ENCODE measurements at regions not wholly inside any gene's neighbourhood (a gene's known extent, or its start where the extent isn't known, plus 50 kb on each side); places are given as distances from the start of the nearest gene placed in this dataset.

GRCh38 chr17:27984816-27985215, 57.7 kb upstream of the NLK start:
- TF ChIP-seq POLR2A (IDR thresholded peaks at IDR 0.05) (peak in 1 of 3 donors; percentile 9), CTCF (IDR thresholded peaks at IDR 0.05 in 8 of 11, conservative IDR thresholded peaks at IDR 0.05 in 3 of 11) (no peak), POLR2AphosphoS5 (IDR thresholded peaks at IDR 0.05) (peak; percentile 66 to 88 (median 88))
- intact Hi-C loops (cut with DNase I; ENCODE audit: low total_unique reads), result no loop called here
- peaks cover 0 to 8% (median 0%) of the 10 kb centered on the region in 7 donors for H3K27me3 ChIP-seq (replicated peaks in 1 of 7)
- no peaks in the 10 kb centered on the region for H3K9me3 ChIP-seq
- WGBS, 5 donors, result 25 to 36% (median 29%) methylated on average over 6 of the region's 6 CpGs
- H3K36me3 ChIP-seq, result no peaks in the 10 kb centered on the region
- H3K4me1 ChIP-seq, result peaks cover 6 to 40% (median 12%) of the 10 kb centered on the region in 6 donors
- H3K27ac ChIP-seq, result peak overlapping the region; percentile 37 to 86 (median 74)
- DNase-seq, result peak; percentile 81
- peak overlapping the region in 2 of 8 donors; percentile 18 to 48 for H3K4me3 ChIP-seq

- 15 to 29% (median 21%) methylated on average over 7 of the region's 7 CpGs for WGBS, 5 donors
- Histone ChIP-seq H3K36me3 (no peaks in the 10 kb centered on the region), H3K4me1 (peaks cover 6 to 36% (median 12%) of the 10 kb centered on the region in 6 donors), H3K27ac (peak overlapping the region; percentile 37 to 86 (median 74)), H3K4me3 (peak overlapping the region in 1 of 8 donors; percentile 48), H3K9me3 (no peaks in the 10 kb centered on the region), H3K27me3 (replicated peaks in 1 of 7) (peaks cover 0 to 8% (median 0%) of the 10 kb centered on the region in 7 donors)
- DNase-seq, result no peak
- intact Hi-C loops (cut with DNase I; ENCODE audit: low total_unique reads), result no loop called here
- TF ChIP-seq POLR2A (IDR thresholded peaks at IDR 0.05), result no peak
Observed at GRCh38 chr17:27985306-27985705, 57.2 kb upstream of the NLK start.

GRCh38 chr17:27985736-27986399, 56.6 kb upstream of the NLK start:
- peak overlapping the region; percentile 37 to 86 (median 74) for H3K27ac ChIP-seq
- H3K9me3 ChIP-seq, result no peaks in the 10 kb centered on the region
- WGBS, 5 donors, result 57 to 68% (median 61%) methylated on average over 3 of the region's 3 CpGs
- TF ChIP-seq POLR2AphosphoS5 (IDR thresholded peaks at IDR 0.05) (no peak), POLR2A (IDR thresholded peaks at IDR 0.05) (no peak), CTCF (IDR thresholded peaks at IDR 0.05 in 8 of 11, conservative IDR thresholded peaks at IDR 0.05 in 3 of 11) (no peak)
- H3K4me3 ChIP-seq, result no peak overlapping the region
- intact Hi-C loops (cut with DNase I; ENCODE audit: low total_unique reads), result no loop called here
- peaks cover 6 to 35% (median 12%) of the 10 kb centered on the region in 6 donors for H3K4me1 ChIP-seq
- DNase-seq, result no peak
- H3K27me3 ChIP-seq (replicated peaks in 1 of 7), result peaks cover 0 to 8% (median 0%) of the 10 kb centered on the region in 7 donors
- H3K36me3 ChIP-seq, result no peaks in the 10 kb centered on the region

- peaks cover 6 to 35% (median 12%) of the 10 kb centered on the region in 6 donors for H3K4me1 ChIP-seq
- peaks cover 0 to 8% (median 0%) of the 10 kb centered on the region in 7 donors for H3K27me3 ChIP-seq (replicated peaks in 1 of 7)
- no peak overlapping the region for H3K4me3 ChIP-seq
- peak in 1 of 3 donors; percentile 73 for TF ChIP-seq POLR2AphosphoS5 (IDR thresholded peaks at IDR 0.05)
- no peak for TF ChIP-seq CTCF (IDR thresholded peaks at IDR 0.05 in 8 of 11, conservative IDR thresholded peaks at IDR 0.05 in 3 of 11)
- no peaks in the 10 kb centered on the region for H3K9me3 ChIP-seq
- no peaks in the 10 kb centered on the region for H3K36me3 ChIP-seq
- no peak for DNase-seq
- intact Hi-C loops (cut with DNase I; ENCODE audit: low total_unique reads), result no loop called here
- peak overlapping the region; percentile 8 to 86 (median 74) for H3K27ac ChIP-seq
- 75 to 83% (median 78%) methylated on average over 9 of the region's 9 CpGs for WGBS, 5 donors
Observed at GRCh38 chr17:27986805-27987684, 55.4 kb upstream of the NLK start.

All from spleen (tissue), 11 donors.